GM12872 (cell line): ENCODE measurements at regions not wholly inside any gene's neighbourhood (a gene's known extent, or its start where the extent isn't known, plus 50 kb on each side); places are given as distances from the start of the nearest gene placed in this dataset.

Experiments
- TF ChIP-seq, protein P1 (sequence below): IDR thresholded peaks from 3 replicates; pipeline ENCODE4 v1.5.1; 2011; ENCODE audit warnings: low read depth, mild to moderate bottlenecking, low read length, moderate library complexity; ENCODE audit not compliant: insufficient read depth

DNA sequence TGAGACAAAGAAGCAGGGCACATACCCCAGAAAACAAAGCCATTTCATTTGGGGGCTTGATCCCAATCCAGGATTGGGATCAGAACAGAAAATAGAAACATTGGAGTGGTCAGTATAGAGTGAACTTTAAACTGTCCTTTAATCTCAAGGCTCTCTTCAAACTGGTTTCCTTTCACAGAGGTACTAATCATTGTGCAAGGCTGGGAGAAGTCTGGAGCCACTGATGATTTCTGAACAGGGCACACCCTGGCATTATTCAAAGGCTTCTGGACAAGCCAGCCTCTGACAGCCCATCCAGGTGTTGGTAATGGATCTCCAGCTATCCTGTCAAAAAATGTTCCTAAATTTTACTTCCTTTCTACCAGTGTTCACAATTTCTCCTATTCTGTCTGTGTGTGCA lies 244.5 kb downstream of the DDX3Y start:
- TF ChIP-seq, protein P1, sequence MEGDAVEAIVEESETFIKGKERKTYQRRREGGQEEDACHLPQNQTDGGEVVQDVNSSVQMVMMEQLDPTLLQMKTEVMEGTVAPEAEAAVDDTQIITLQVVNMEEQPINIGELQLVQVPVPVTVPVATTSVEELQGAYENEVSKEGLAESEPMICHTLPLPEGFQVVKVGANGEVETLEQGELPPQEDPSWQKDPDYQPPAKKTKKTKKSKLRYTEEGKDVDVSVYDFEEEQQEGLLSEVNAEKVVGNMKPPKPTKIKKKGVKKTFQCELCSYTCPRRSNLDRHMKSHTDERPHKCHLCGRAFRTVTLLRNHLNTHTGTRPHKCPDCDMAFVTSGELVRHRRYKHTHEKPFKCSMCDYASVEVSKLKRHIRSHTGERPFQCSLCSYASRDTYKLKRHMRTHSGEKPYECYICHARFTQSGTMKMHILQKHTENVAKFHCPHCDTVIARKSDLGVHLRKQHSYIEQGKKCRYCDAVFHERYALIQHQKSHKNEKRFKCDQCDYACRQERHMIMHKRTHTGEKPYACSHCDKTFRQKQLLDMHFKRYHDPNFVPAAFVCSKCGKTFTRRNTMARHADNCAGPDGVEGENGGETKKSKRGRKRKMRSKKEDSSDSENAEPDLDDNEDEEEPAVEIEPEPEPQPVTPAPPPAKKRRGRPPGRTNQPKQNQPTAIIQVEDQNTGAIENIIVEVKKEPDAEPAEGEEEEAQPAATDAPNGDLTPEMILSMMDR, result no peak

GRCh38 chrY:13167698-13168097 lies 263.0 kb downstream of the DDX3Y start:
- TF ChIP-seq, protein P1, result no peak

DNA sequence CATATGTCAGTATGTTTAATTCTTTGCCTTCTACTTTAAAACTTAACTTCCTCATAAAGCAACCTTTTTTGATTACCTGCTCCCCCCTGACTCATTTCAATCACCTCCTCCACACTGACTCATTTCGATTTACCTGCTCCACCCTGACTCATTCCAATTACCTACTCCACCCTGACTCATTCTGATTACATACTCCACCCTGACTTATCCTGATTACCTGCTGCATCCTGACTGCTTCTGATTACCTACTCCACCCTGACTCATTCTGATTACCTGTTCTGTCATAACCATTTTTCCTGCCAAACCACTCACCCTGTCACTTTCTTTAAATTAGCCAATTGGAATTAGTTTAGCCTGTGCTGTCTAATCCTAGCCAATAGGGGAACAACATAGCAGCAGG lies 263.6 kb downstream of the DDX3Y start:
- TF ChIP-seq, protein P1, result no peak
